HG03135 (cell line): ENCODE measurements at regions not wholly inside any gene's neighbourhood (a gene's known extent, or its start where the extent isn't known, plus 50 kb on each side); places are given as distances from the start of the nearest gene placed in this dataset.

Experiments
- ATAC-seq: cut with Tn5 transposase; IDR thresholded peaks from one replicate; pipeline ENCODE4 v1.9.1; 2021; ENCODE audit warnings: mild to moderate bottlenecking, moderate library complexity; ENCODE audit not compliant: unreplicated experiment

DNA sequence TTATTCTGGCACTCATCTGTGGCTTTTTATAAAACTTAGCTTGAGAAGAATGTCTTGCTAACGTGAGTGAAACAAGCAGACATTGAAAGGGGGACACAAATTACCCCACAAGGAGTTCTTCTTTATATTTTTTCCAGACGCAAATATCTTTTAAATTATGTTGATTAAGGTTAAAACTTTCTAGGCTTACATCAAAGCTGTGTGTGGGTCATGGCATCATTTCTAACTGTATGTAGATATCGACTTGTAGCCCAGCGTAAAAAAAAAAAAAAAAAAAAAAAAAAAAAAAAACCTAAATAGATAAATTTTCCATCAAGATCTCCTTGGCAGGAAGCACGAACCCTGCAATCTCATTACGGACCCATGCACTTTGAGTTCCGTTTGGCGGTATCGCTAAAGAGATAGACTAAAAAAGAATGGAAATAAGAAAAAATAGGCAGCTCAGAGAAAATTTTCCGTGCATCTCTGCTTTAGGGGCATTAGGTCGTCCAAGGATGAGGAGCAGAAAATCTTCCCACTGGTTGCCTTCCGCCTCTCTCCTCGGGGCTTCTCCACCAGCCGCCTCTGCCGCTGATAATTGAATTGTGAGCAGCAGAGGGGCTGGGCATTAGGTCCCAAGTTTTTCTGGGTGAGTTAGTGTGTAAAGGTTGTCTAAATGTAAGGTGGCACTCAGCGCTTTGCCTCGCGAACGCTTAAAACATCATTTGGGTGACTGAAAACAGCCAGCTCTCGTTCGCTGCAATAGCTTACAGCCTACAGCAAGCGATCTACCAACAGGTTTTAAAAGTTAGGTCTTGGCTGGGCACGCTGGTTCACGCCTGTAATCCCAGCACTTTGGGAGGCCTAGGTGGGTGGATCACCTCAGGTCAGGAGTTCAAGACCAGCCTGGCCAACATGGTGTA is 194.0 kb downstream of the TRIM27 start:
- ATAC-seq: no peak

DNA sequence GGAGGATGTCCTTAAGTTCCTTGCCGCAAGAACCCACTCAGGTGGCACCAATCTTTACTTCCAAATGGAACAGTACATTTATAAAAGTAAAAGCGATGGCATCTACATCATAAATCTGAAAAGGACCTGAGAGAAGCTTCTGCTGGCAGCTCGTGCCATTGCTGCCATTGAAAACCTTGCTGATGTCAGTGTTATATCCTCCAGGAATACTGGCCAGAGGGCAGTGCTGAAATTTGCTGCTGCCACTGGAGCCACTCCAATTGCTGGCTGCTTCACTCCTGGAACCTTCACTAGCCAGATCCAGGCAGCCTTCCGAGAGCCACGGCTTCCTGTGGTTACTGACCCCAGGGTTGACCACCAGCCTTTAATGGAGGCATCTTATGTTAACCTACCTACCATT is 191.7 kb downstream of the TRIM27 start:
- no peak for ATAC-seq

DNA sequence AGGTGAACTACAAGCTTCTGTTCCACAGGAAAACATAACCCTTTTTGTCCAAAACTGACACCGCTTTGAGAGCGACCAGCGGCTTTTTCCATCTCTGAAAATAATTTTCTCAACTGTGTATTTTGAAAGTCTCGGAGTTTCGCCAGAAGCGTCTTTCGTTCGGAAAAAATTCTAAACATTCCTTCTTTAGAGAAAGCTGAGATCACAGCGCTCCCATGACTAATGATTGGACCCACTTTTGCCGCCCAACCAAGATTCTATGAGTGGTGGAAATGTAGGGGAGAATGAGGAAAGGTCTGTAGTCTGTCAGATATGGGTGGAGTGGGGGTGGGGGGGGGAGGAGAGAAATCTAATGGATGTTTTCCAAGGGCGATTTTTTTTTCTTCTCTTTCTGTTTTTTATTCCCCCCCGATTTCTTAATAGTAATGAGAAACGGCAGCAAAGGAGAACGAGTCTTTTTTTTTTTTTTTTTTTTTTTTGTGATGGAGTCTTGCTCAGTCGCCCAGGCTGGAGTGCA is 189.3 kb downstream of the TRIM27 start:
- ATAC-seq: no peak

DNA sequence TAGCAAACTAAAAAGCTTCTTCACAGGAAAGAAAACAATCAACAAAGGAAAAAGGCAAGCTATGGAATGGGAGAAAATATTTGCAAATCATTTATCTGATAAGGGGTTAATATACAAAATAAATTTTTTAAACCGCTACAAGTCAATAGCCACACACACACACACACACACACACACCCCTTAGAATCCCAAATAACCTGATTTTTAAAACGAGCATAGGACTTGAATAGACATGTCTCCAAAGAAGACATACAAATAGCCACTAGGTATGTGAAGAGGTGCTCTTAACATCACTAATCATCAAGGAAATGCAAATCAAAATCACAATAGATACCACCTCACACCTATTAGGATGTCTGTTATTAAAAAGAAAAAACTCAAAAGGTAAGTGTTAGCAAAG is 187.7 kb downstream of the TRIM27 start:
- no peak for ATAC-seq

DNA sequence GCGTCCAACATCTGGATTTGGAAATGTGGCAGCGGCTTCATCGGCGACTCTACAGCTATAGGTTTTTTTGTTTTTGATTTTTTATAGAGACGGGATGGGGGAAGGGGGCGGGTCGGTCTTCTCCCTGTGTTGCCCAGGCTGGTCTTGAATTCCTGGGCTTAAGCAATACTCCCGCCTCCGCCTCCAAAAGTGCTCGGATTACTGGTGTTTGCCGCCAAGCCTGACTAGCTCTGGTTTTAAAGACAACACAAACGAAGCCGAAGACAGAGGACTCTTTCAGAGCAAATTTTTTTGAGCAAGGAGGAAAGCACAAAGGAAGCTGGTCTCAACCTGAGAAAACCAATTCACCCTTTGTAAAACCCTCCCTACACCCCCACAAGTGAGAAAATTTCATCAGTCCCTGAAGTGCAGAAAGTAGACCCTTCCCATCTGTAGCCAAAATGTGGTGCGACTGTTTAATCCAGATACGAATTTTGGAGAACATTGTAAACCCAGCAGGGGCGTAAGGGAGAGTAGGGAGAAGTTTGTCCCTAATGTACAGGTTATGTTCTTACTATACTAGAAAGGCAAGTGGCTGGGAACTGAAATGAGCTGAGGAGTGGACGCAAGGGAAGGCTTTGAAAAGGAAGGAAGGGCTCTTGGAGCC is 185.9 kb downstream of the TRIM27 start:
- ATAC-seq: no peak

DNA sequence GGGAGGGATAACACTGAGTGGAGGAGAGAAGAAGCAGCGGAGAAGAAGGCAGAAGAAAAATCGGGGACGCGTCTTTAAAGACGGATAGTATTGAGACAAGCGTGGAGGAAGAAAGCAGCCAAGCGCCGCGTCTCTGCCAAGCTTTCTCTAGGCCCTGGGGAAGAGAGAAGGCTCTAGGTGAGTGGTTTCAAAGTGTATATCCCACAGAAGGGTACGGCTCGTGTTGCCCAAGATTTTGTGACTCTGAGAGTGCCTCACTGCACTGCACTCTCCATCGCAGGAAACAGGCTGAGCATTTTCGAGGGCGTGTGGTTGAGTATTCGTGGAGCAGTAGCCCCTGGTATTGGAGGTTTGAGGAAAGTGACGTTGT is 185.4 kb downstream of the TRIM27 start:
- ATAC-seq: no peak

DNA sequence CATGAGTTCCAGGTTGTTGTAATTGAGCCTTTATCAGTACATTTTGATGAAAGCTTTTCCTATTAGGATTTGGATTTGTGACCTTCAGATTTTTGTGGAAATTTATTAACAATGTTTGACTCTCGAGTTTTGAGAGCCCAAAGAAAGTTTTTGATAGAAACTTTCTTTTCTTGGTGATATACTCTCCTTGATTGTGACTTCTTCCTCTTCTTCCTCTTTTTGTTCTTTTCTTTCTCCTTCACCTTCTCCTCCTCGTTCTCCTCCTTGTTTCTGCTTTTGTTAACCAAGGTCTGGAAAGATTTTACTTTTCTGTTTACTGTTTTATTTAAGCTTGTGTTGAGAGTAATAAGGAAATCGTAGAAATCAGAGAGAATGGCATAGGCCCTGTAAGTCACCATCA is 182.4 kb downstream of the TRIM27 start:
- ATAC-seq: no peak

DNA sequence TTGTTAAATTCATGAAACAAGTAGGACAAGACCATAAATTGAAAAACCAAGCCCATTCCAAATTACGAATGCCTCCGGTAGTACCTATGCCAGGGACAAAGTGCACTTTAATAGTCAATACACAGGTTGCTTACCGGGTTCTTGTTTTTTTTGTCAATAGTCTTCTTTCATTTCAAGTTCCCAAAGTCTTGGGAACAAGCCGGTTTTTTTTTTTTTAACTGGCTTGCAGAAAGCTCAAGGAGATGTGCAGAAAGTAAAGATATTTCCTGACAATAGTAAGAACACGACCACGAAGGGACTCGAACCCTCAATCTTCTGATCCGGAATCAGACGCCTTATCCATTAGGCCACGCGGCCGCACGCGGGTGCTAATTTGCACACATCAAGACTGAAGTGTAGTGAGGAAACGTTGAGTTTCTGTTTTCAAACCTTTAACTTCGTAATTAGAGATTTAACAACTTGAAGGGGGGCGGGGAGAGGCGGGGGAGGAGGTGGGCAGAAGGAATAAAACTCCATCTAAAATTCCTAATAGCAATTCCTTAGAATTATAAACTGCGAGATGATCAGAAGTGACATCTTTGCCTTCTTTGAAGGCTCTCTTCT is 181.0 kb downstream of the TRIM27 start:
- ATAC-seq: no peak

DNA sequence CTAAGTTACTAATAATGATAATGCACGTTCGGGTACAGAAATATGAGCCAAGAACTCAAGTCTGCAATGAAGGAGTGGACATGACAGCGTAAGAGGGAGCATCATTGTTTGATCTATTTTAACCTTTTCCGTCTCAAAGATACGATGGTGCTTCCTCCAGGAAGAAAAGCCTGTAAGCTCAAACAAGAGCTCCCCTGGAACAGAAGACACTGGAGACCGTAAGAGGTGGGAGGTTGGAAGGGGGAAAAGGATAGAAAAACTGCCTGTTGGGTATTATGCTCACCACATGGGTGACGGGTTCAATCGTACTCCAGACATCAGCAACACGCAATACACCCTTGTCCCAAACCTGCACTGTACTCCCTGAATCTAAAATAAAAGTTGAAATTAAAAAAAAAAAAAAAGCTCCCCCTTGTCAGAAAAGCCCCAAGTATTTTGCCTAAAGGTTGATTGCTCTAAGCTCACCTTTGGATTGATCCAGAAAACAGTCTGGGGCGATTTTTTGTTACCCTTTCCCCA is 180.5 kb downstream of the TRIM27 start:
- no peak for ATAC-seq

DNA sequence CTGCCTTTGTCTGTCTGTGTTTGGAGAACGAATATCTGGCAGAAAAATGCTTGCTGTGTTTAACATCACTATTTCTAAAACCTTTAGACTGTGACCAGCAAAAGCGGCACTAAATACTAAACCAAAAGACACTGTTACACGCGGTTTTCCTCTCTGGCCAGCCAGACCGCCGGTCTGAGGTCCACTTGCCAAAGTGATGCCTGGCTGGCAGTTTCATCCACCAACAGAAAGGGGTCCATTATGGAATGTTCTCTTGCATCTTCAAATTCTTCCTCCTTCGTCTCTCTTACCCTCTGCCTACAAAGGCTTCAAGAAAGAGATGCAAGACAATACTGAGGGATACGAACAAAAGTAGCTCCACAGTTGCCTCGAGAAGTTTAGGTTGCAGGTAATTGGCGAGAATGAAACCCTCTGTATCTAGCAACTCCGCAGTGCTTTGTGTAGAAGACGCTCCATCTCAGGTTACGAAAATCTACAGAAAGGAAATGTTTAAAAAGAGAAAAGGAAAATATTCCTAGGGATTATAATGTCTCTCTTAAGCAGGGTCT is 176.6 kb downstream of the TRIM27 start:
- ATAC-seq: no peak

DNA sequence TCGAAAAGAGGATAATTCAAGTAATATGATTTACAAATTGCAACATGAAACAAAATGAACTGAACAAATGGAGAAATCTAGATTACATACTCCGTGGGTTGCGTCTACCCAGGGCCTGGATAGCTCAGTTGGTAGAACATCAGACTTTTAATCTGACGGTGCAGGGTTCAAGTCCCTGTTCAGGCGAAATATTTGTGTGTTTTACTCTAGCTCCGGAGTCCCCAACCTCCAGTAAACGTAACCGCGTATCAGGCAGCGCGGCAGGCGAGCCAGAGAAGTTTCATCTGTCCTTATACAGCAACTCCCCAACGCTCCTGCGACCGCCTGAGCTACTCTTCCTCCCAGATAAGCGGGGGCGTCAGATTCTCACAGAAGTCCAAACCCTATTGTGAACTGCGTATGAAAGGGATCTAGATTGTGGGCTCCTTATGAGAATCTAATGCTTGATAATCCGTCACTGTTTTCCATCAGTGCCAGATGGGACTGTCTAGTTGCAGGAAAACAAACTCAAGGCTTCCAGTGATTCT is 176.1 kb downstream of the TRIM27 start:
- ATAC-seq: no peak

DNA sequence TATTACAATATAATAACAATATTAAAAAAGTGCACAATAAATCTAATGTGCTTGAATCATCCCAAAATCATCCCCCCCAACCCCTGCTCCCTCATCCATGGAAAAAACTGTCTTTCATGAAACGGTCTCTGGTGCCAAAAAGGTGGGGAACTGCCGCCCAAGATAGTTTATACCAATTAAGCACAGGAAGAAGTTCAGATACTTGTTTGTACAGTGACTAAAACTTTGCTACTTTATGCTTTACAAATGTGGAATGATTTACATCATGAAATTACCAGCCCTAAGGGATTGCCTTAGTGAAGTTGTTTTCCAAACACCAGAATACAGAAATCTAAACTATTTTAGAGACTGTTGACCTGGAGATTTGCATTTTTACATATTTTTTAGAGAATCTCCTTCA is 175.6 kb downstream of the TRIM27 start:
- ATAC-seq: no peak

DNA sequence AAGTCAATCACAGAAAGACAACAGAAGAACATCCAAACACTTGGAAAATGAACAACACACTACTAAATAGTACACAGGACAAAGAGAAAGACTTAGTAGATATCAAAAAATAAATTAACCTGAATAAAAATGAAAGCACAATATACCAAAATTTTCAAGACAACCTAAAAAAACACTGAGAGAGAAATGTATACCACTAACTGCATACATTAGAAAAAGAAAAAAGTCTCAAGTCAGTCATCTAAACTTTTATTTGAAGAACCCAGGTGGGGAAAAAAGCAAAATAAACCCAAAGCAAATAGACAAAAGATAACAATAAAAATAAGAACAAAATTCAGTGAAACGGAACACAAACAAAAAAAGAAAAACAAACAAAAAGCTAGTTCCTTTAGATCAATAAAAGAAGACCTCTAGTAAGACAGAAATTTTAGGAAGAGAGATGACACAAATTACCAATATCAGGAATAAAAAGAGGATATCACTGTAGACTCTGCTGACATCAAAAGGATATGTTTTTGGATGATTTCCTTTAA is 172.8 kb downstream of the TRIM27 start:
- no peak for ATAC-seq

DNA sequence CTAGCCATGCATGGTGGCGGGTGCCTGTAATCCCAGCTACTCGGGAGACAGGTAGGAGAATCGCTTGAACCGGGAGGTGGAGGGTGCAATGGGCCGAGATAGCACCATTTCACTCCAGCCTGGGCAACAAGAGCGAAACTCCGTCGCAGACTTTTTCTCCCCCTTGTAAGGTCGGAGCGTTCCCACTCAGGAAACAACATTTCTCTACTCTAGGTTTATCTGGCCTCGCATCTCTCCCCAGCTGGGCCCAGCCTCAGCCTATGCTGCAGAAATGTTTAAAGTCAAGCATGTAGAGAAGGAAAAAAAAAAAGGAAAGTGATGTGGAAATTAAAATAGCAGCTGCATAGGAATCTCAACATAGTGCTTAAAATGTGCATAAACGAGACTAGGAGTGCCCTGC is 172.3 kb downstream of the TRIM27 start:
- ATAC-seq: no peak

DNA sequence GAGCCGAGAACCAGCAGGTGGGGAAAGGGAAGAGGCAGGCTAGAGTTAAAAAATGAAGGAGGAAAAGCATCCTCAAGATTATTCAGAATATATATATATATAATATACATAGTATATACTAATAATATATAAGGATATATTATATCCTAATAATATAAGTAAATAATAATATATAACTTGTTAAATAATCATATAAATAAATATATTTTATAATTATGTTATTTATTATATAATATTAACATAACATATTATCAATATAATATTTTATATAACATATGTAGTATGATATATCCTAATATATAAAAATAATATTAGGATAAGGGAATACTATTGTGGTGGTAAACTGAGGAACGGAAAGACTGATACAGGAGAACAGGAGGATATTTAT is 171.8 kb downstream of the TRIM27 start:
- ATAC-seq: no peak

DNA sequence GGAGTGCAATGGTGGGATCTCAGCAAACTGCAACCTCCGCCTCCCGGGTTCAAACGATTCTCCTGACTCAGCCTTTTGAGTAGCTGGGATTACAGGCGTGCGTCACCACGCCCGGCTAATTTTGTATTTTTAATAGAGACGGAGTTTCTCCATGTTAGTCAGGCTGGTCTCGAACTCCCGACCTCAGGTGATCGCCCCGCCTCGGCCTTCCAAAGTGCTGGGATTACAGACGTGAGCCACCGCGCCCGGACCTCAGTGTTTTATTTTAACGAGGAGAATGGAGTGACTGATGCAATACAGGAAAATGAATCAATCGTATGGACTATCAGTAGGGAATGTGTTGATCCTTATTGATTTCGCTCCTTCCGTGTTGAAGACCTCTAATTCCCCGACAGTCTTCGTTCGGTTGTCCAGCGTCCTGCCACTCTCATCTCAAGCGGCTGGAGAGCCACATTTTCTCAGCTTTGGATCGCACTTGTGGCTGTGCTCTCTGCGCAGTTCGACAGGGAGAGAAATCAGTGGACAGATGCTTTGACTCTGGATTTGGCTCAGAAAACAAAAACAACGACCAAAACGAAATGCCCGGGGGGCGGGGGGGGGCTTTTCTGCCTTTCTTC is 166.2 kb downstream of the TRIM27 start:
- ATAC-seq: no peak

DNA sequence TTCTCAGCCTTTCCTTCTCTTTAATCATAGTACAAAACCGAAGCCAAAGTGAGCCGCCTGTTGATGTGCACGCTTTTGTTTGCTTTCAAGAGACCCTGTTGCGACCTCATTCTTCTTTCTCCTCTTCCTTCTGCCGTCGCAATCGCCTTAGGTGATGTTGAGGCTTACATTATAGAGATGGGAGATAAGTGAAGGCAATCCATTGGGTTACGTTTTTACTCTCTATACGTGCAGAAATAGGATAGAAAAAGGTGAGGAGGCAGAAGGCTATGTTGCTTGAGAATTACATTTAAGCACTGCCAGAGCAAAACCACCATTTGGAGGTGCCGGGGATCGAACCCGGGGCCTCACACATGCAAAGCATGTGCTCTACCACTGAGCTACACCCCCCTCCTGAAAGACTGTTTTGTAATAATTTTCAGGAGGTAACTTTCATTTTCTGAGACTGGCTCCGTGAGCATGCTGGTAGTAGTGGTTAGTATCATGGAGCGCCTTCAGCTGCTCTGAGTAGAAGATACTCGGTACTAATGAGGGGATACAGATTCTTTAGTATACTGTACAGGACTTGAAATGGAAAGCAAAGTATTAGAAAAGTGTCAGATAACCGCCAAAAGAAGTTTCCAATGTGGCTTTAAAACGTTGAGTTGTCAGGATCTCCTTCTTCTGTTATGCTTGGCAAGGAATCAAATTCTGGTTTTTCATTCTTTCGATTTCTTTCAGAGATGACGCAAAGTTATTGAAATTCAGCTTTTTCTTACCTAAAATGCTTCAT is 165.6 kb downstream of the TRIM27 start:
- ATAC-seq: no peak

DNA sequence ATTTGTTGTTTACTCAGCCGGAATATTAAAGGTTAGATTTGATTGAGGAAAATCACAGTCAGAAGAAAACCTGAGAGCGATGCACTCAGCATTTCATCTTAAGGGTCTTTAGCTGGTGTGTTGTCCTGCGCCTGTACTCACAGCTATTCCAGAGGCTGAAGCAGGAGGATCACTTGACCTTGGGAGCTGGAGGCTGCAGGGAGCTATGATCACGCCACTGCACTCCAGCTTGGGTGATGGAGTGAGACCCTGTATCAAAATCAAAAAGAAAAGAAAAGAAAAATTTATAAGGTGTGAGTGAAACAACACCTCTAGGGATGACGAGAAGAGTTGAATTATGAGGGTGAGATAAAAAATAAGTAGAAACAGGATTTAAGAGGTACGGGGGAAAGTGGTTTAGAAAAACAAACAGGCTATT is 165.0 kb downstream of the TRIM27 start:
- ATAC-seq: no peak

DNA sequence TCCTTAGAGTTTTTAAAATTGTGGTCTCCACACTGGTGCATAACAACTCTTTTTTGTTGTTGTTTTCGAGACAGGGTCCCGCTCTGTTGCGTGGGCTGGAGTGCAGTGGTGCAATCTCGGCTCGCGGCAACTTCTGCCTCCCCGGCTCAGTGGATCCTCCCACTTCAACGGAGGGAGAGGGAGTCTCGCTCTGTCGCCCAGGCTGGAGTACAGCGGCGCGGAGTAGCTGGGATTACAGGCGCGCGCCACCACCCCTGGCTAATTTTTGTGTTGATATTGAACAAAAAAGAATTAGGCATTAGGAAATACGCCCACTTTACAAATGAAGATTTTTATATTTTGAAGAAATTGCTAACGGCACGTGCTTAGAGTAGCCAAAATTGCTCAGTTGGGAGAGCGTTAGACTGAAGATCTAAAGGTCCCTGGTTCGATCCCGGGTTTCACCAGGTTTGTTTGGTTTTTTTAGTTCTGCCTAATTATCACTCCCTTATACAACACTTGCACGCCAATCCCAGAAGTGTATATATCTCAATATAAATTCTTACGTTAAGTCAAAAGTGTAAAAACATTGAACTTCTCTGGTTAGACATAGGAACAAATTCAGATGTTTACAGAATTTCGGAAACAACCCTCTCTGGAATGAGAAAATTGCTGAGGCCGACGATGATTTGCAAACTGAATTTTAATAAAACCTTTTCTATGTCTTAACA is 159.6 kb downstream of the TRIM27 start:
- no peak for ATAC-seq
